Cardiac fibroblast (primary cell): ENCODE measurements at regions not wholly inside any gene's neighbourhood (a gene's known extent, or its start where the extent isn't known, plus 50 kb on each side); places are given as distances from the start of the nearest gene placed in this dataset.

ENCODE experiments used
- DNase-seq, 2 donors: peaks; one replicate each; pipeline versions ENCODE4 v3.0.0 to v3.0.0-alpha.2; 2010; ENCODE audit warnings: low read depth in 2 of 2
- H3K4me3 ChIP-seq, 2 donors: replicated peaks in 1 of 2; 1 replicate in 1 of 2; 2 replicates in 1 of 2; pipeline ENCODE4 v1.5.1; 2011; ENCODE audit warnings: low read depth in 2 of 2, low read length in 2 of 2, mild to moderate bottlenecking in 2 of 2, moderate library complexity in 1 of 2
- CTCF ChIP-seq: IDR thresholded peaks from one replicate; pipeline ENCODE4 v1.5.1; 2011; ENCODE audit warnings: low read depth, mild to moderate bottlenecking, low read length, inconsistent platforms

- no peak for DNase-seq
- H3K4me3 ChIP-seq: no peak overlapping the region
- TF ChIP-seq CTCF: no peak
Measured at GRCh38 chr2:104702031-104702850, 151.7 kb upstream of the POU3F3 start.

- no peak overlapping the region for H3K4me3 ChIP-seq
- DNase-seq: no peak
- TF ChIP-seq CTCF: no peak
Measured at GRCh38 chr2:104703669-104704068, 150.2 kb upstream of the POU3F3 start.

- TF ChIP-seq CTCF: no peak
- no peak overlapping the region for H3K4me3 ChIP-seq
- no peak for DNase-seq
Measured at GRCh38 chr2:104704496-104705245, 149.2 kb upstream of the POU3F3 start.

- H3K4me3 ChIP-seq: no peak overlapping the region
- no peak for DNase-seq
- TF ChIP-seq CTCF: no peak
Measured at GRCh38 chr2:104707056-104707455, 146.9 kb upstream of the POU3F3 start.

GRCh38 chr2:104708967-104709366 is 144.9 kb upstream of the POU3F3 start:
- no peak for TF ChIP-seq CTCF
- DNase-seq: no peak
- H3K4me3 ChIP-seq: no peak overlapping the region

GRCh38 chr2:104716061-104716460 is 137.9 kb upstream of the POU3F3 start:
- H3K4me3 ChIP-seq: no peak overlapping the region
- DNase-seq: no peak
- TF ChIP-seq CTCF: no peak
